ENCODE measurements at regions not wholly inside any gene's neighbourhood (a gene's known extent, or its start where the extent isn't known, plus 50 kb on each side); places are given as distances from the start of the nearest gene placed in this dataset.

DNA sequence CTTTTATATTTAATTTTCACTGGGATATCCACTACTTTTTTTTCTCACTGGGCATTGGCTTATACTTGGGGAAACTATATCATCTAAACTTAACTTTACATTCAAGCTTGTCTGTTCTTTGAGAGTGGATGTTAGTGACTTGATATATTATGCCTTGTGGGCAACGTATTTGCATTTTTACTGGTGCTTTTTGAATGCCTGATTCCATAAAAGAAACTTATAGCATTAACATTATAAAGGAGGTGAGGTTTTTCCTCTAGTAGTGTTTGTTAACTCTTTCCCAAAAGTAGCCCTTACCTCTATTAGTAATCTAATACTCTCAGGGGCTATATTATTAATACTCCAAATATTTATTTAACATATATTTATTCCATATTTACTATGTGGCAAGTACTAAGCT lies 416.5 kb downstream of the PLA2G4A start:
- no peak for DNase-seq (ENCODE audit: low spot score)

More for the DNA sequence above, 416.5 kb downstream of the PLA2G4A start:
- no peaks in the 10 kb centered on the region for H4K20me1 ChIP-seq (replicated peaks; ENCODE audit: insufficient read depth)
- no peak for ATAC-seq
- Mint-ChIP-seq H3K9me3 (peaks cover 6% of the 10 kb centered on the region; the same call in 1 of the 3 replicates), H3K4me3 (no peak overlapping the region), H3K4me1 (peaks cover 9% of the 10 kb centered on the region; the same call in 2 of the 3 replicates), H3K36me3 (ENCODE audit: low read depth) (no peaks in the 10 kb centered on the region), H3K27me3 (ENCODE audit: insufficient read depth, low read depth, poor library complexity) (peaks cover 2% of the 10 kb centered on the region), H3K27ac (no peak overlapping the region)
- H3K4me1 ChIP-seq (ENCODE audit: insufficient read depth), result peaks cover 14% of the 10 kb centered on the region
- H3K4me2 ChIP-seq, result peak overlapping the region; percentile 3
- H3K27ac ChIP-seq (ENCODE audit: low read depth), result no peak overlapping the region
- H3K79me2 ChIP-seq (replicated peaks; ENCODE audit: insufficient read depth), result no peaks in the 10 kb centered on the region
- no peaks in the 10 kb centered on the region for H3K27me3 ChIP-seq (ENCODE audit: insufficient read depth)
- H3K36me3 ChIP-seq (ENCODE audit: insufficient read depth), result no peaks in the 10 kb centered on the region
- TF ChIP-seq EZH2 (IDR thresholded peaks at IDR 0.05; ENCODE audit: low read depth, unreplicated experiment), result no peak
- TF ChIP-seq STAT1 (IDR thresholded peaks at IDR 0.05; ENCODE audit: unreplicated experiment), result no peak
- no peak for TF ChIP-seq EZH2phosphoT487 (IDR thresholded peaks at IDR 0.05; ENCODE audit: unreplicated experiment)
- TF ChIP-seq, protein P1, sequence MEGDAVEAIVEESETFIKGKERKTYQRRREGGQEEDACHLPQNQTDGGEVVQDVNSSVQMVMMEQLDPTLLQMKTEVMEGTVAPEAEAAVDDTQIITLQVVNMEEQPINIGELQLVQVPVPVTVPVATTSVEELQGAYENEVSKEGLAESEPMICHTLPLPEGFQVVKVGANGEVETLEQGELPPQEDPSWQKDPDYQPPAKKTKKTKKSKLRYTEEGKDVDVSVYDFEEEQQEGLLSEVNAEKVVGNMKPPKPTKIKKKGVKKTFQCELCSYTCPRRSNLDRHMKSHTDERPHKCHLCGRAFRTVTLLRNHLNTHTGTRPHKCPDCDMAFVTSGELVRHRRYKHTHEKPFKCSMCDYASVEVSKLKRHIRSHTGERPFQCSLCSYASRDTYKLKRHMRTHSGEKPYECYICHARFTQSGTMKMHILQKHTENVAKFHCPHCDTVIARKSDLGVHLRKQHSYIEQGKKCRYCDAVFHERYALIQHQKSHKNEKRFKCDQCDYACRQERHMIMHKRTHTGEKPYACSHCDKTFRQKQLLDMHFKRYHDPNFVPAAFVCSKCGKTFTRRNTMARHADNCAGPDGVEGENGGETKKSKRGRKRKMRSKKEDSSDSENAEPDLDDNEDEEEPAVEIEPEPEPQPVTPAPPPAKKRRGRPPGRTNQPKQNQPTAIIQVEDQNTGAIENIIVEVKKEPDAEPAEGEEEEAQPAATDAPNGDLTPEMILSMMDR (conservative IDR thresholded peaks at IDR 0.05; ENCODE audit: low read depth in 2 of 2), result no peak
- TF ChIP-seq ZNF114 (CRISPR knock-in tag; IDR thresholded peaks at IDR 0.05), result no peak
- no peak for TF ChIP-seq POLR2AphosphoS5 (IDR thresholded peaks at IDR 0.05; ENCODE audit: low read depth)
- no peak for TF ChIP-seq JUNB (IDR thresholded peaks at IDR 0.05; ENCODE audit: unreplicated experiment)
- TF ChIP-seq, protein P2, sequence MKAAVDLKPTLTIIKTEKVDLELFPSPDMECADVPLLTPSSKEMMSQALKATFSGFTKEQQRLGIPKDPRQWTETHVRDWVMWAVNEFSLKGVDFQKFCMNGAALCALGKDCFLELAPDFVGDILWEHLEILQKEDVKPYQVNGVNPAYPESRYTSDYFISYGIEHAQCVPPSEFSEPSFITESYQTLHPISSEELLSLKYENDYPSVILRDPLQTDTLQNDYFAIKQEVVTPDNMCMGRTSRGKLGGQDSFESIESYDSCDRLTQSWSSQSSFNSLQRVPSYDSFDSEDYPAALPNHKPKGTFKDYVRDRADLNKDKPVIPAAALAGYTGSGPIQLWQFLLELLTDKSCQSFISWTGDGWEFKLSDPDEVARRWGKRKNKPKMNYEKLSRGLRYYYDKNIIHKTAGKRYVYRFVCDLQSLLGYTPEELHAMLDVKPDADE (IDR thresholded peaks at IDR 0.05), result no peak
- TF ChIP-seq, protein P3, sequence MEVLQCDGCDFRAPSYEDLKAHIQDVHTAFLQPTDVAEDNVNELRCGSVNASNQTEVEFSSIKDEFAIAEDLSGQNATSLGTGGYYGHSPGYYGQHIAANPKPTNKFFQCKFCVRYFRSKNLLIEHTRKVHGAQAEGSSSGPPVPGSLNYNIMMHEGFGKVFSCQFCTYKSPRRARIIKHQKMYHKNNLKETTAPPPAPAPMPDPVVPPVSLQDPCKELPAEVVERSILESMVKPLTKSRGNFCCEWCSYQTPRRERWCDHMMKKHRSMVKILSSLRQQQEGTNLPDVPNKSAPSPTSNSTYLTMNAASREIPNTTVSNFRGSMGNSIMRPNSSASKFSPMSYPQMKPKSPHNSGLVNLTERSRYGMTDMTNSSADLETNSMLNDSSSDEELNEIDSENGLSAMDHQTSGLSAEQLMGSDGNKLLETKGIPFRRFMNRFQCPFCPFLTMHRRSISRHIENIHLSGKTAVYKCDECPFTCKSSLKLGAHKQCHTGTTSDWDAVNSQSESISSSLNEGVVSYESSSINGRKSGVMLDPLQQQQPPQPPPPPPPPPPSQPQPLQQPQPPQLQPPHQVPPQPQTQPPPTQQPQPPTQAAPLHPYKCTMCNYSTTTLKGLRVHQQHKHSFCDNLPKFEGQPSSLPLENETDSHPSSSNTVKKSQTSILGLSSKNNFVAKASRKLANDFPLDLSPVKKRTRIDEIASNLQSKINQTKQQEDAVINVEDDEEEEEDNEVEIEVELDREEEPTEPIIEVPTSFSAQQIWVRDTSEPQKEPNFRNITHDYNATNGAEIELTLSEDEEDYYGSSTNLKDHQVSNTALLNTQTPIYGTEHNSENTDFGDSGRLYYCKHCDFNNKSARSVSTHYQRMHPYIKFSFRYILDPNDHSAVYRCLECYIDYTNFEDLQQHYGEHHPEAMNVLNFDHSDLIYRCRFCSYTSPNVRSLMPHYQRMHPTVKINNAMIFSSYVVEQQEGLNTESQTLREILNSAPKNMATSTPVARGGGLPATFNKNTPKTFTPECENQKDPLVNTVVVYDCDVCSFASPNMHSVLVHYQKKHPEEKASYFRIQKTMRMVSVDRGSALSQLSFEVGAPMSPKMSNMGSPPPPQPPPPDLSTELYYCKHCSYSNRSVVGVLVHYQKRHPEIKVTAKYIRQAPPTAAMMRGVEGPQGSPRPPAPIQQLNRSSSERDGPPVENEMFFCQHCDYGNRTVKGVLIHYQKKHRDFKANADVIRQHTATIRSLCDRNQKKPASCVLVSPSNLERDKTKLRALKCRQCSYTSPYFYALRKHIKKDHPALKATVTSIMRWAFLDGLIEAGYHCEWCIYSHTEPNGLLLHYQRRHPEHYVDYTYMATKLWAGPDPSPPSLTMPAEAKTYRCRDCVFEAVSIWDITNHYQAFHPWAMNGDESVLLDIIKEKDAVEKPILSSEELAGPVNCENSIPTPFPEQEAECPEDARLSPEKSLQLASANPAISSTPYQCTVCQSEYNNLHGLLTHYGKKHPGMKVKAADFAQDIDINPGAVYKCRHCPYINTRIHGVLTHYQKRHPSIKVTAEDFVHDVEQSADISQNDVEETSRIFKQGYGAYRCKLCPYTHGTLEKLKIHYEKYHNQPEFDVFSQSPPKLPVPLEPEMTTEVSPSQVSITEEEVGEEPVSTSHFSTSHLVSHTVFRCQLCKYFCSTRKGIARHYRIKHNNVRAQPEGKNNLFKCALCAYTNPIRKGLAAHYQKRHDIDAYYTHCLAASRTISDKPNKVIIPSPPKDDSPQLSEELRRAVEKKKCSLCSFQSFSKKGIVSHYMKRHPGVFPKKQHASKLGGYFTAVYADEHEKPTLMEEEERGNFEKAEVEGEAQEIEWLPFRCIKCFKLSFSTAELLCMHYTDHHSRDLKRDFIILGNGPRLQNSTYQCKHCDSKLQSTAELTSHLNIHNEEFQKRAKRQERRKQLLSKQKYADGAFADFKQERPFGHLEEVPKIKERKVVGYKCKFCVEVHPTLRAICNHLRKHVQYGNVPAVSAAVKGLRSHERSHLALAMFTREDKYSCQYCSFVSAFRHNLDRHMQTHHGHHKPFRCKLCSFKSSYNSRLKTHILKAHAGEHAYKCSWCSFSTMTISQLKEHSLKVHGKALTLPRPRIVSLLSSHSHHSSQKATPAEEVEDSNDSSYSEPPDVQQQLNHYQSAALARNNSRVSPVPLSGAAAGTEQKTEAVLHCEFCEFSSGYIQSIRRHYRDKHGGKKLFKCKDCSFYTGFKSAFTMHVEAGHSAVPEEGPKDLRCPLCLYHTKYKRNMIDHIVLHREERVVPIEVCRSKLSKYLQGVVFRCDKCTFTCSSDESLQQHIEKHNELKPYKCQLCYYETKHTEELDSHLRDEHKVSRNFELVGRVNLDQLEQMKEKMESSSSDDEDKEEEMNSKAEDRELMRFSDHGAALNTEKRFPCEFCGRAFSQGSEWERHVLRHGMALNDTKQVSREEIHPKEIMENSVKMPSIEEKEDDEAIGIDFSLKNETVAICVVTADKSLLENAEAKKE (CRISPR knock-in tag; IDR thresholded peaks at IDR 0.05), result no peak
- no peak for TF ChIP-seq CREB1 (CRISPR knock-in tag; IDR thresholded peaks at IDR 0.05; ENCODE audit: low read depth)
- TF ChIP-seq, protein P4, sequence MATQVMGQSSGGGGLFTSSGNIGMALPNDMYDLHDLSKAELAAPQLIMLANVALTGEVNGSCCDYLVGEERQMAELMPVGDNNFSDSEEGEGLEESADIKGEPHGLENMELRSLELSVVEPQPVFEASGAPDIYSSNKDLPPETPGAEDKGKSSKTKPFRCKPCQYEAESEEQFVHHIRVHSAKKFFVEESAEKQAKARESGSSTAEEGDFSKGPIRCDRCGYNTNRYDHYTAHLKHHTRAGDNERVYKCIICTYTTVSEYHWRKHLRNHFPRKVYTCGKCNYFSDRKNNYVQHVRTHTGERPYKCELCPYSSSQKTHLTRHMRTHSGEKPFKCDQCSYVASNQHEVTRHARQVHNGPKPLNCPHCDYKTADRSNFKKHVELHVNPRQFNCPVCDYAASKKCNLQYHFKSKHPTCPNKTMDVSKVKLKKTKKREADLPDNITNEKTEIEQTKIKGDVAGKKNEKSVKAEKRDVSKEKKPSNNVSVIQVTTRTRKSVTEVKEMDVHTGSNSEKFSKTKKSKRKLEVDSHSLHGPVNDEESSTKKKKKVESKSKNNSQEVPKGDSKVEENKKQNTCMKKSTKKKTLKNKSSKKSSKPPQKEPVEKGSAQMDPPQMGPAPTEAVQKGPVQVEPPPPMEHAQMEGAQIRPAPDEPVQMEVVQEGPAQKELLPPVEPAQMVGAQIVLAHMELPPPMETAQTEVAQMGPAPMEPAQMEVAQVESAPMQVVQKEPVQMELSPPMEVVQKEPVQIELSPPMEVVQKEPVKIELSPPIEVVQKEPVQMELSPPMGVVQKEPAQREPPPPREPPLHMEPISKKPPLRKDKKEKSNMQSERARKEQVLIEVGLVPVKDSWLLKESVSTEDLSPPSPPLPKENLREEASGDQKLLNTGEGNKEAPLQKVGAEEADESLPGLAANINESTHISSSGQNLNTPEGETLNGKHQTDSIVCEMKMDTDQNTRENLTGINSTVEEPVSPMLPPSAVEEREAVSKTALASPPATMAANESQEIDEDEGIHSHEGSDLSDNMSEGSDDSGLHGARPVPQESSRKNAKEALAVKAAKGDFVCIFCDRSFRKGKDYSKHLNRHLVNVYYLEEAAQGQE (IDR thresholded peaks at IDR 0.05; ENCODE audit: unreplicated experiment), result no peak
- no peak for TF ChIP-seq ZNF331 (CRISPR knock-in tag; IDR thresholded peaks at IDR 0.05; ENCODE audit: low read depth)
- H3F3A ChIP-seq (replicated peaks; ENCODE audit: low read depth), result no peaks in the 10 kb centered on the region
- no peak overlapping the region for H3K4me3 ChIP-seq
- no peak overlapping the region for H2AFZ ChIP-seq
- H3K9me2 ChIP-seq (ENCODE audit: insufficient read depth), result no peaks in the 10 kb centered on the region

Data from GM23338 (cell line).